ENCODE measurements at regions not wholly inside any gene's neighbourhood (a gene's known extent, or its start where the extent isn't known, plus 50 kb on each side); places are given as distances from the start of the nearest gene placed in this dataset.

GRCh38 chr10:60470091-60470490 is 80.4 kb upstream of the ANK3 start:
- FAIRE-seq (no peak), DNase-seq (ENCODE audit: low spot score) (no peak)

- FAIRE-seq = peak; percentile 95
- DNase-seq (ENCODE audit: low spot score) = peak; percentile 12
Observed at GRCh38 chr10:60469147-60469546, 79.5 kb upstream of the ANK3 start.

GRCh38 chr10:60467202-60467546 is 77.5 kb upstream of the ANK3 start:
- no peak for FAIRE-seq
- no peak for DNase-seq (ENCODE audit: low spot score)

- DNase-seq (ENCODE audit: low spot score) (no peak), FAIRE-seq (no peak)
Observed at GRCh38 chr10:60466267-60467201, 76.9 kb upstream of the ANK3 start.

- FAIRE-seq (no peak), DNase-seq (ENCODE audit: low spot score) (no peak)
Observed at GRCh38 chr10:60465801-60466200, 76.1 kb upstream of the ANK3 start.

- DNase-seq (ENCODE audit: low spot score) = no peak
- no peak for FAIRE-seq
Observed at GRCh38 chr10:60464659-60465058, 75.0 kb upstream of the ANK3 start.

GRCh38 chr10:60463746-60464145 is 74.1 kb upstream of the ANK3 start:
- FAIRE-seq (no peak), DNase-seq (ENCODE audit: low spot score) (no peak)

GRCh38 chr10:60461688-60462087 is 72.0 kb upstream of the ANK3 start:
- DNase-seq (ENCODE audit: low spot score) = no peak
- FAIRE-seq = no peak

GRCh38 chr10:60459701-60460457 is 70.2 kb upstream of the ANK3 start:
- no peak for FAIRE-seq
- no peak for DNase-seq (ENCODE audit: low spot score)

- no peak for DNase-seq (ENCODE audit: low spot score)
- no peak for FAIRE-seq
Observed at GRCh38 chr10:60456053-60456452, 66.4 kb upstream of the ANK3 start.

- FAIRE-seq = no peak
- no peak for DNase-seq (ENCODE audit: low spot score)
Observed at GRCh38 chr10:60454336-60454735, 64.7 kb upstream of the ANK3 start.

- DNase-seq (ENCODE audit: low spot score) (no peak), FAIRE-seq (no peak)
Observed at GRCh38 chr10:60453036-60453435, 63.4 kb upstream of the ANK3 start.

GRCh38 chr10:60450291-60450690 is 60.6 kb upstream of the ANK3 start:
- FAIRE-seq = no peak
- no peak for DNase-seq (ENCODE audit: low spot score)

GRCh38 chr10:60448246-60448645 is 58.6 kb upstream of the ANK3 start:
- DNase-seq (ENCODE audit: low spot score) (no peak), FAIRE-seq (no peak)

- no peak for FAIRE-seq
Observed at GRCh38 chr10:60446851-60447250, 57.2 kb upstream of the ANK3 start.

GRCh38 chr10:60446070-60446833 is 56.6 kb upstream of the ANK3 start:
- DNase-seq (ENCODE audit: low spot score) = no peak
- FAIRE-seq = no peak

More at GRCh38 chr10:60446851-60447250, 57.2 kb upstream of the ANK3 start:
- DNase-seq (ENCODE audit: low spot score) = peak; percentile 22

- peak; percentile 82 for FAIRE-seq
- DNase-seq (ENCODE audit: low spot score) = no peak
Observed at GRCh38 chr10:60444494-60445064, 54.9 kb upstream of the ANK3 start.

- DNase-seq (ENCODE audit: low spot score) (no peak), FAIRE-seq (no peak)
Observed at GRCh38 chr10:60443346-60443745, 53.7 kb upstream of the ANK3 start.

- FAIRE-seq (peak; percentile 44), DNase-seq (ENCODE audit: low spot score) (no peak)
Observed at GRCh38 chr10:60441515-60441914, 51.8 kb upstream of the ANK3 start.

- FAIRE-seq (no peak), DNase-seq (ENCODE audit: low spot score) (no peak)
Observed at GRCh38 chr10:60439641-60440040, 50.0 kb upstream of the ANK3 start.

Data from RCC 7860 (cell line).